Nephron (organoid): ENCODE measurements at regions not wholly inside any gene's neighbourhood (a gene's known extent, or its start where the extent isn't known, plus 50 kb on each side); places are given as distances from the start of the nearest gene placed in this dataset.

ENCODE experiments used
- H3K27ac Mint-ChIP-seq, 3 experiments: 2 replicates each; pipeline ENCODE4 v1.8.0; 2020; ENCODE audit warnings: mixed read lengths in 3 of 3, mild to moderate bottlenecking in 2 of 3, moderate library complexity in 1 of 3
- H3K27me3 Mint-ChIP-seq: 2 replicates; pipeline ENCODE4 v1.8.0; 2021; ENCODE audit warnings: low read depth, mild to moderate bottlenecking, moderate library complexity, mixed read lengths
- H3K36me3 Mint-ChIP-seq: 2 replicates; pipeline ENCODE4 v1.8.0; 2020; ENCODE audit warnings: low read depth, mixed read lengths
- H3K4me1 Mint-ChIP-seq: 2 replicates; pipeline ENCODE4 v1.8.0; 2020; ENCODE audit warnings: mixed read lengths
- H3K4me3 Mint-ChIP-seq, 3 experiments: 2 replicates each; pipeline ENCODE4 v1.8.0; 2020; ENCODE audit warnings: mild to moderate bottlenecking in 3 of 3, mixed read lengths in 3 of 3, moderate library complexity in 2 of 3
- H3K9me3 Mint-ChIP-seq: 2 replicates; pipeline ENCODE4 v1.8.0; 2020; ENCODE audit warnings: mixed read lengths
- TF ChIP-seq, protein P1 (sequence below), 3 experiments: fragments of 200-600 bp; sonication (generic); IDR thresholded peaks; one replicate each; pipeline ENCODE4 v1.5.0; 2021; ENCODE audit warnings: antibody characterized with exemption in 3 of 3; ENCODE audit not compliant: unreplicated experiment in 3 of 3

DNA sequence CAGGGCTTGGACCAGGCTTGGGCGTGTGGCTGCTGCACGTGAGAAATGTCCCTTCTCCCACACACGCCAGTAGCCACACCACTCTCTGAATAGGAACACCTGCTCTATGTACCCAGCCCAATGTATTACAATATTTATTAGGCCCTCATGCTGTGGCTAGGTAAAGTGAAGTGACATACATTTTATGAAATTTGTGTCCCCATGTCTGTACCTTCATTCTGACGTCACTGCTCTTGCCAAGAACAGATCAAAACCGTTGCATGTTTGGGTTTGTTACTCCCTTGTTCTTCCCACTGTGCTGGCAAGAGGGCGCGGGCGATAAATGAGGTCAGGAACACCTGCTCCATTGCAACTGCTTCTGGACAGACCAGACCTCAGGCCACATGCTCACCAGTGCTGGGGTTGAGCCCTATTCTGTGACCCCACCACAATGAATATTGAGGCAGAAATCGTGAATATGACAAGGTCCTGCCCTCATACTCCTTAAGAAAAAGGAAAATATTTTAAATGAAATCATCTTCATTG is 436.4 kb upstream of the SALL3 start:
- no peaks in the 10 kb centered on the region for H3K36me3 Mint-ChIP-seq
- H3K27me3 Mint-ChIP-seq: peaks cover 27% of the 10 kb centered on the region
- no peak overlapping the region for H3K27ac Mint-ChIP-seq
- H3K9me3 Mint-ChIP-seq: peaks cover 2% of the 10 kb centered on the region
- H3K4me1 Mint-ChIP-seq: peaks cover 11% of the 10 kb centered on the region
- H3K4me3 Mint-ChIP-seq: no peak overlapping the region
- TF ChIP-seq, protein P1, sequence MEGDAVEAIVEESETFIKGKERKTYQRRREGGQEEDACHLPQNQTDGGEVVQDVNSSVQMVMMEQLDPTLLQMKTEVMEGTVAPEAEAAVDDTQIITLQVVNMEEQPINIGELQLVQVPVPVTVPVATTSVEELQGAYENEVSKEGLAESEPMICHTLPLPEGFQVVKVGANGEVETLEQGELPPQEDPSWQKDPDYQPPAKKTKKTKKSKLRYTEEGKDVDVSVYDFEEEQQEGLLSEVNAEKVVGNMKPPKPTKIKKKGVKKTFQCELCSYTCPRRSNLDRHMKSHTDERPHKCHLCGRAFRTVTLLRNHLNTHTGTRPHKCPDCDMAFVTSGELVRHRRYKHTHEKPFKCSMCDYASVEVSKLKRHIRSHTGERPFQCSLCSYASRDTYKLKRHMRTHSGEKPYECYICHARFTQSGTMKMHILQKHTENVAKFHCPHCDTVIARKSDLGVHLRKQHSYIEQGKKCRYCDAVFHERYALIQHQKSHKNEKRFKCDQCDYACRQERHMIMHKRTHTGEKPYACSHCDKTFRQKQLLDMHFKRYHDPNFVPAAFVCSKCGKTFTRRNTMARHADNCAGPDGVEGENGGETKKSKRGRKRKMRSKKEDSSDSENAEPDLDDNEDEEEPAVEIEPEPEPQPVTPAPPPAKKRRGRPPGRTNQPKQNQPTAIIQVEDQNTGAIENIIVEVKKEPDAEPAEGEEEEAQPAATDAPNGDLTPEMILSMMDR (IDR thresholded peaks at IDR 0.05; ENCODE audit: unreplicated experiment in 3 of 3): no peak

GRCh38 chr18:78546281-78546680 is 433.3 kb upstream of the SALL3 start:
- H3K4me3 Mint-ChIP-seq: no peak overlapping the region
- peaks cover 11% of the 10 kb centered on the region for H3K4me1 Mint-ChIP-seq
- no peak overlapping the region for H3K27ac Mint-ChIP-seq
- peaks cover 19% of the 10 kb centered on the region for H3K27me3 Mint-ChIP-seq
- TF ChIP-seq, protein P1 (IDR thresholded peaks at IDR 0.05; ENCODE audit: unreplicated experiment in 3 of 3): no peak
- no peaks in the 10 kb centered on the region for H3K36me3 Mint-ChIP-seq
- H3K9me3 Mint-ChIP-seq: peaks cover 4% of the 10 kb centered on the region

GRCh38 chr18:78547817-78548216 is 431.8 kb upstream of the SALL3 start:
- Mint-ChIP-seq H3K4me1 (no peaks in the 10 kb centered on the region), H3K27ac (no peak overlapping the region), H3K4me3 (no peak overlapping the region), H3K36me3 (no peaks in the 10 kb centered on the region), H3K9me3 (peaks cover 4% of the 10 kb centered on the region), H3K27me3 (peaks cover 12% of the 10 kb centered on the region)
- TF ChIP-seq, protein P1 (IDR thresholded peaks at IDR 0.05; ENCODE audit: unreplicated experiment in 3 of 3): no peak

DNA sequence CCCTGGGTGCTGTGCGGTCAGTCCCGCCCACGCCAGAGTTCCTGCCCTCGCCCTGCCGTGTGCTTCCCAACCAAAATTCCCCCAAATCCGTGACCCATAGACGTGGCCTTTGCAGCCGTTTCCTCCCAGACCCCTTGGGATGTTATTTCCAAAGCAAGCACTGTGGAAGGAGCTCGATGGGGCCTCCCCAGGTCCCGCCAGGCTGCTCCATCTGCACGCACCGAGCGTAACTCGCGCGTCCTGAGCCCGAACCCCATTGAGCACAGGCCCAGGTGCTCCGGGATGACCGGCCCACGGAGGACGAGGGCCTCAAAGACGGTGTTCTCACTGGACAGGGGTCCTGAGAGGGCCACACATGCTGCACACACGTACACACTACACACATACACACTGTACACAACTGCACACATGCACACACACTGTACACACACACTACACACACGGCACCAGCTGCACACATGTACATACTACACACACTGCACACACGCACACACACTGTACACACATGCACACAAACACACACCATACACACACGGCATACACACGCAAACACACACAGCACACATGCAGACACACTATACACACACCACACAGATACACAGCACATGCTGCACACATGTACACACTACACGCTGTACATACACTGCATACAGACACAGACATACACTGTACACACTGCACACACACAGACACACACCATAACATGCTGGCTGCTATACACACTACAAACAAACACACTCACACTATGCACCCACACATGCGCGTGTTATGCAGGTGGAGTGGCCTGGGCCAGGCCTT is 431.2 kb upstream of the SALL3 start:
- Mint-ChIP-seq H3K27ac (no peak overlapping the region), H3K4me1 (no peaks in the 10 kb centered on the region), H3K36me3 (no peaks in the 10 kb centered on the region), H3K9me3 (peaks cover 4% of the 10 kb centered on the region), H3K4me3 (no peak overlapping the region), H3K27me3 (peaks cover 12% of the 10 kb centered on the region)
- TF ChIP-seq, protein P1 (IDR thresholded peaks at IDR 0.05; ENCODE audit: unreplicated experiment in 3 of 3): no peak

- TF ChIP-seq, protein P1 (IDR thresholded peaks at IDR 0.05; ENCODE audit: unreplicated experiment in 3 of 3): no peak
- H3K27ac Mint-ChIP-seq: no peak overlapping the region
- no peaks in the 10 kb centered on the region for H3K36me3 Mint-ChIP-seq
- peaks cover 13% of the 10 kb centered on the region for H3K9me3 Mint-ChIP-seq
- H3K4me3 Mint-ChIP-seq: no peak overlapping the region
- no peaks in the 10 kb centered on the region for H3K4me1 Mint-ChIP-seq
- H3K27me3 Mint-ChIP-seq: peaks cover 8% of the 10 kb centered on the region
Measured at GRCh38 chr18:78549971-78550370, 429.6 kb upstream of the SALL3 start.
